ENCODE measurements at regions not wholly inside any gene's neighbourhood (a gene's known extent, or its start where the extent isn't known, plus 50 kb on each side); places are given as distances from the start of the nearest gene placed in this dataset.

DNA sequence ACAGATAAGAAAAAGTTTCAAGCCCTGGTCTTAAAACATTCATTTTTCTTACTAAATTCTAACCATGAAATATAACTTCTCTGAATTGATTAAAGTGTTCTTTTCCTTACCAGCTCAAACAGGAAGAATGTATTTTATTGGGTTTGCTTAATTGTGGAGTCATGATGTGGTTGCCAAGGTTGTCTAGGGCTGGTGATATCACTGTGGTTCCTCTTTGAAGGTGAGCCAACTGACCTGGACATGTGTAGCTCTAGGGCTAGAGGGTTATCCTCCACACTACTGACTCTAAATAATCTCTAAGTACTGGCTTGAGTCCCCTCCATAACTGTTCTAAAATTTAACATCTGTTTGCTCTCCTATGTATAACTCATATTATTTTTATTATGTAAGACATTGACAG, 529.6 kb downstream of the PIK3C3 start:
- TF ChIP-seq, protein P1, sequence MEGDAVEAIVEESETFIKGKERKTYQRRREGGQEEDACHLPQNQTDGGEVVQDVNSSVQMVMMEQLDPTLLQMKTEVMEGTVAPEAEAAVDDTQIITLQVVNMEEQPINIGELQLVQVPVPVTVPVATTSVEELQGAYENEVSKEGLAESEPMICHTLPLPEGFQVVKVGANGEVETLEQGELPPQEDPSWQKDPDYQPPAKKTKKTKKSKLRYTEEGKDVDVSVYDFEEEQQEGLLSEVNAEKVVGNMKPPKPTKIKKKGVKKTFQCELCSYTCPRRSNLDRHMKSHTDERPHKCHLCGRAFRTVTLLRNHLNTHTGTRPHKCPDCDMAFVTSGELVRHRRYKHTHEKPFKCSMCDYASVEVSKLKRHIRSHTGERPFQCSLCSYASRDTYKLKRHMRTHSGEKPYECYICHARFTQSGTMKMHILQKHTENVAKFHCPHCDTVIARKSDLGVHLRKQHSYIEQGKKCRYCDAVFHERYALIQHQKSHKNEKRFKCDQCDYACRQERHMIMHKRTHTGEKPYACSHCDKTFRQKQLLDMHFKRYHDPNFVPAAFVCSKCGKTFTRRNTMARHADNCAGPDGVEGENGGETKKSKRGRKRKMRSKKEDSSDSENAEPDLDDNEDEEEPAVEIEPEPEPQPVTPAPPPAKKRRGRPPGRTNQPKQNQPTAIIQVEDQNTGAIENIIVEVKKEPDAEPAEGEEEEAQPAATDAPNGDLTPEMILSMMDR (IDR thresholded peaks at IDR 0.05), result no peak
- TF ChIP-seq POLR2A (IDR thresholded peaks at IDR 0.05), result no peak

All from testis (tissue), 2 donors.